ENCODE measurements at regions not wholly inside any gene's neighbourhood (a gene's known extent, or its start where the extent isn't known, plus 50 kb on each side); places are given as distances from the start of the nearest gene placed in this dataset.

- no peak for TF ChIP-seq CTCF (conservative IDR thresholded peaks at IDR 0.05; ENCODE audit: control insufficient read depth, insufficient read depth, low read depth, low read length)
- no peak overlapping the region for H3K4me3 ChIP-seq (ENCODE audit: control insufficient read depth, low read depth, low read length)
- DNase-seq (ENCODE audit: low read depth): peak; percentile 19
Observed at GRCh38 chr3:5294356-5294755, 106.8 kb downstream of the EDEM1 start.

GRCh38 chr3:5295191-5295690 is 107.7 kb downstream of the EDEM1 start:
- TF ChIP-seq CTCF (conservative IDR thresholded peaks at IDR 0.05; ENCODE audit: control insufficient read depth, insufficient read depth, low read depth, low read length): no peak
- DNase-seq (ENCODE audit: low read depth): no peak
- H3K4me3 ChIP-seq (ENCODE audit: control insufficient read depth, low read depth, low read length): no peak overlapping the region

GRCh38 chr3:5296362-5296761 is 108.9 kb downstream of the EDEM1 start:
- no peak for DNase-seq (ENCODE audit: low read depth)
- H3K4me3 ChIP-seq (ENCODE audit: control insufficient read depth, low read depth, low read length): no peak overlapping the region
- no peak for TF ChIP-seq CTCF (conservative IDR thresholded peaks at IDR 0.05; ENCODE audit: control insufficient read depth, insufficient read depth, low read depth, low read length)

GRCh38 chr3:5297895-5298294 is 110.4 kb downstream of the EDEM1 start:
- no peak for DNase-seq (ENCODE audit: low read depth)
- TF ChIP-seq CTCF (conservative IDR thresholded peaks at IDR 0.05; ENCODE audit: control insufficient read depth, insufficient read depth, low read depth, low read length): no peak
- no peak overlapping the region for H3K4me3 ChIP-seq (ENCODE audit: control insufficient read depth, low read depth, low read length)

- TF ChIP-seq CTCF (conservative IDR thresholded peaks at IDR 0.05; ENCODE audit: control insufficient read depth, insufficient read depth, low read depth, low read length): no peak
- no peak overlapping the region for H3K4me3 ChIP-seq (ENCODE audit: control insufficient read depth, low read depth, low read length)
Observed at GRCh38 chr3:5298453-5298852, 110.9 kb downstream of the EDEM1 start.

GRCh38 chr3:5299161-5299560 is 111.7 kb downstream of the EDEM1 start:
- H3K4me3 ChIP-seq (ENCODE audit: control insufficient read depth, low read depth, low read length): no peak overlapping the region
- no peak for TF ChIP-seq CTCF (conservative IDR thresholded peaks at IDR 0.05; ENCODE audit: control insufficient read depth, insufficient read depth, low read depth, low read length)
- DNase-seq (ENCODE audit: low read depth): no peak

More at GRCh38 chr3:5298453-5298852, 110.9 kb downstream of the EDEM1 start:
- DNase-seq (ENCODE audit: low read depth): no peak

GRCh38 chr3:5300638-5301037 is 113.1 kb downstream of the EDEM1 start:
- H3K4me3 ChIP-seq (ENCODE audit: control insufficient read depth, low read depth, low read length): no peak overlapping the region
- no peak for TF ChIP-seq CTCF (conservative IDR thresholded peaks at IDR 0.05; ENCODE audit: control insufficient read depth, insufficient read depth, low read depth, low read length)
- DNase-seq (ENCODE audit: low read depth): no peak
